Astrocyte (in vitro differentiated cells and primary cell): ENCODE measurements at regions not wholly inside any gene's neighbourhood (a gene's known extent, or its start where the extent isn't known, plus 50 kb on each side); places are given as distances from the start of the nearest gene placed in this dataset.

Experiments used
- DNase-seq: peaks from one replicate; pipeline ENCODE4 v3.0.0-alpha.2; 2010; ENCODE audit warnings: low read depth
- FAIRE-seq: peaks from 2 replicates; lab custom pipeline; 2011; peaks lifted over from hg19 to GRCh38; lab: Jason Lieb, UNC
- H2AFZ ChIP-seq: 2 replicates; pipeline ENCODE4 v1.6.0; 2012; ENCODE audit warnings: low read depth, low read length, inconsistent platforms
- H3K27ac ChIP-seq: 2 replicates; pipeline ENCODE4 v1.5.1; 2011; ENCODE audit warnings: low read depth, low read length, inconsistent platforms
- H3K27me3 ChIP-seq: 2 replicates; pipeline ENCODE4 v1.6.0; 2011; ENCODE audit warnings: low read length, inconsistent platforms; ENCODE audit not compliant: insufficient read depth
- H3K36me3 ChIP-seq: 2 replicates; pipeline ENCODE4 v1.5.1; 2011; ENCODE audit warnings: low read length, inconsistent platforms; ENCODE audit not compliant: insufficient read depth
- H3K4me1 ChIP-seq: 2 replicates; pipeline ENCODE4 v1.5.1; 2011; ENCODE audit warnings: low read length, inconsistent platforms; ENCODE audit not compliant: insufficient read depth
- H3K4me2 ChIP-seq: 2 replicates; pipeline ENCODE4 v1.6.0; 2012; ENCODE audit warnings: low read length, inconsistent platforms
- H3K4me3 ChIP-seq: 2 replicates; pipeline ENCODE4 v1.5.1; 2011; ENCODE audit warnings: low read depth, mild to moderate bottlenecking, low read length, inconsistent platforms; ENCODE audit not compliant: insufficient read depth
- H3K79me2 ChIP-seq: 2 replicates; pipeline ENCODE4 v1.6.0; 2012; ENCODE audit warnings: mild to moderate bottlenecking, low read length, inconsistent platforms; ENCODE audit not compliant: insufficient read depth
- H3K9ac ChIP-seq: 2 replicates; pipeline ENCODE4 v1.6.0; 2012; ENCODE audit warnings: mild to moderate bottlenecking, low read length, inconsistent platforms
- H3K9me3 ChIP-seq: 2 replicates; pipeline ENCODE4 v1.5.1; 2012; ENCODE audit warnings: low read depth, mild to moderate bottlenecking, low read length, inconsistent platforms; ENCODE audit not compliant: insufficient read depth
- H4K20me1 ChIP-seq: 2 replicates; pipeline ENCODE4 v1.6.0; 2012; ENCODE audit warnings: low read length, inconsistent platforms; ENCODE audit not compliant: insufficient read depth
- H3K27ac Mint-ChIP-seq: one replicate; pipeline ENCODE4 v1.8.0; 2021; ENCODE audit warnings: mild to moderate bottlenecking, mixed read lengths; ENCODE audit not compliant: unreplicated experiment
- H3K27me3 Mint-ChIP-seq: one replicate; pipeline ENCODE4 v1.8.0; 2021; ENCODE audit warnings: low read depth, mixed read lengths; ENCODE audit not compliant: unreplicated experiment
- H3K36me3 Mint-ChIP-seq: one replicate; pipeline ENCODE4 v1.8.0; 2021; ENCODE audit warnings: low read depth, mixed read lengths; ENCODE audit not compliant: unreplicated experiment
- H3K4me1 Mint-ChIP-seq: one replicate; pipeline ENCODE4 v1.8.0; 2021; ENCODE audit warnings: low read depth, mixed read lengths; ENCODE audit not compliant: unreplicated experiment
- H3K4me3 Mint-ChIP-seq: one replicate; pipeline ENCODE4 v1.8.0; 2021; ENCODE audit warnings: mild to moderate bottlenecking, moderate library complexity, mixed read lengths; ENCODE audit not compliant: unreplicated experiment
- H3K9me3 Mint-ChIP-seq: one replicate; pipeline ENCODE4 v1.8.0; 2021; ENCODE audit warnings: mild to moderate bottlenecking, mixed read lengths; ENCODE audit not compliant: unreplicated experiment
- CTCF ChIP-seq: IDR thresholded peaks from 2 replicates; pipeline ENCODE4 v1.5.1; 2011; ENCODE audit warnings: low read depth, mild to moderate bottlenecking, inconsistent platforms, low read length, moderate library complexity; ENCODE audit not compliant: insufficient read depth
- EZH2 ChIP-seq: IDR thresholded peaks from 2 replicates; pipeline ENCODE4 v1.6.1; 2012; ENCODE audit warnings: mild to moderate bottlenecking, low read length, inconsistent platforms; ENCODE audit not compliant: insufficient read depth

DNA sequence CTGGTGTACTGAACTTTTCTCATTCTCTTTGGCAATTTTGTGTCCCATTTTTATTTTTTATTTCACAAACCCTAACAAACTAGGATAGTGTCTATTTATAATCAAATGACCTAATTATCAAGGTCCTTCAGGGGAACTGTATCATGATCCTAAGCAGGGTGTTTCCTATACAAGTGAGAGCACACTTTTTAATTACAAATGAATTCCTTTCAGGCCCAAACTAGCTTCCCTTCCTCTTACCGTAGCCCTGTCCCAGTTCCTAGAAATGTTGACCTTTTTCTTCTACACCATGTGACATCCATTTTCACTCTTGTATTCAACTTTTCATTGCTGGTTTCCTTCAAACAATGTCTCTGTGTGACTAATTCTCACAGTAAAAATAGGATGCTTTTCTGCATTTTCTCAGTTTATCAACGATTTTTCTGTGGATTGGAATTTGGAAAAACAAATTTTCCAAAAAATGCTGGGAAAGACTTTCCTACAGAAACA is 411.4 kb downstream of the CCDC91 start:
- no peak overlapping the region for H3K27ac ChIP-seq
- DNase-seq = no peak
- Mint-ChIP-seq H3K27me3 (no peaks in the 10 kb centered on the region), H3K36me3 (no peaks in the 10 kb centered on the region), H3K9me3 (peaks cover under 1% of the 10 kb centered on the region), H3K27ac (no peak overlapping the region), H3K4me1 (peaks cover 3% of the 10 kb centered on the region), H3K4me3 (no peak overlapping the region)
- no peaks in the 10 kb centered on the region for H4K20me1 ChIP-seq
- H3K4me3 ChIP-seq = no peak overlapping the region
- no peaks in the 10 kb centered on the region for H3K4me1 ChIP-seq
- H3K4me2 ChIP-seq = no peak overlapping the region
- H2AFZ ChIP-seq = no peak overlapping the region
- H3K36me3 ChIP-seq = no peaks in the 10 kb centered on the region
- H3K9ac ChIP-seq = no peak overlapping the region
- no peak for FAIRE-seq
- H3K79me2 ChIP-seq = no peaks in the 10 kb centered on the region
- TF ChIP-seq CTCF (no peak), EZH2 (no peak)
- no peaks in the 10 kb centered on the region for H3K27me3 ChIP-seq
- H3K9me3 ChIP-seq = no peaks in the 10 kb centered on the region

DNA sequence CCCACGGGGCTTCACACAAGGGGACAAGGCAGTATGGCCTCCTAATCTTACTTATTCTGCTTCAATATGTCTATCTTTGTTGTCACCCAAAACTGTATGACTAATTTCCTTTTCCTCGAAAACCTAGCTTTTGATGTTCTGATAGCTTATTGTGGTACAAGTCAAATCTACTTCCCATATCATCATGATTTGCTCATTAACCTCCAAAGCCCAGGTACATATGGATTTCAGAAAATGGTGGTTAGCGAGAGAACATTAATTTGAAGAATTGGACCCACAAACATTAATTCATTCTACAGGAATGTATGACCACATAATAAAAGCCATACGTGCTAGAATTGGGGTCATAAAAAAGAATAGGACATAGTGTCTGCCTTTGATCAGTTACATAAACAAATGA is 412.5 kb downstream of the CCDC91 start:
- H3K9me3 ChIP-seq = no peaks in the 10 kb centered on the region
- FAIRE-seq = no peak
- H3K27me3 Mint-ChIP-seq = no peaks in the 10 kb centered on the region
- no peak overlapping the region for H3K27ac Mint-ChIP-seq
- TF ChIP-seq CTCF (no peak), EZH2 (no peak)
- no peaks in the 10 kb centered on the region for H3K4me1 ChIP-seq
- H3K36me3 ChIP-seq = no peaks in the 10 kb centered on the region
- peaks cover 11% of the 10 kb centered on the region for H3K9me3 Mint-ChIP-seq
- no peaks in the 10 kb centered on the region for H4K20me1 ChIP-seq
- H3K9ac ChIP-seq = no peak overlapping the region
- peaks cover 3% of the 10 kb centered on the region for H3K4me1 Mint-ChIP-seq
- no peaks in the 10 kb centered on the region for H3K79me2 ChIP-seq
- H2AFZ ChIP-seq = no peak overlapping the region
- DNase-seq = no peak
- H3K4me3 Mint-ChIP-seq = no peak overlapping the region
- no peak overlapping the region for H3K4me3 ChIP-seq
- no peaks in the 10 kb centered on the region for H3K36me3 Mint-ChIP-seq
- no peak overlapping the region for H3K4me2 ChIP-seq
- no peak overlapping the region for H3K27ac ChIP-seq
- H3K27me3 ChIP-seq = no peaks in the 10 kb centered on the region

DNA sequence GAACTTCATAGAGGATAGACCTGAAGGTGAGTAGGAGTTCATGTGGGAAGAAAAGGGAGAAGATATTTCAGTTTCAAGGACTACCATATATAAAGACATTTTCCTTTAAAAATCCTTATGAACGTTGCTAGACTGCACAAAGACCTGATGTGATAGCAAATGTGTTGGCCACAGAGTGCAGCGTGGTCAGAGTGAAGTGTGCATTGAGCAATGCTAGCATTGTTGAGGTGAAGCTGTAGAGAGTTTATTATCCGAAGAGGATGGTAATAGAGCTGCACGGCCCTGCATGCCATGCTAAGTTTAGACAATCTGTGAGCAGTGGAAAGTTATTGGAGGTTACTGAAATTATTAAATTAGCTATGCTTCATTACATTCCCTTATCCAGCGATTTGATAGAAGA is 413.0 kb downstream of the CCDC91 start:
- Histone ChIP-seq H3K27me3 (no peaks in the 10 kb centered on the region), H3K27ac (no peak overlapping the region), H3K9me3 (no peaks in the 10 kb centered on the region), H3K79me2 (no peaks in the 10 kb centered on the region), H3K4me3 (no peak overlapping the region), H2AFZ (no peak overlapping the region), H3K36me3 (no peaks in the 10 kb centered on the region), H3K4me2 (no peak overlapping the region), H3K4me1 (no peaks in the 10 kb centered on the region), H4K20me1 (no peaks in the 10 kb centered on the region), H3K9ac (no peak overlapping the region)
- H3K36me3 Mint-ChIP-seq = no peaks in the 10 kb centered on the region
- peaks cover 15% of the 10 kb centered on the region for H3K9me3 Mint-ChIP-seq
- no peak overlapping the region for H3K4me3 Mint-ChIP-seq
- DNase-seq = peak; percentile 34
- no peaks in the 10 kb centered on the region for H3K27me3 Mint-ChIP-seq
- H3K4me1 Mint-ChIP-seq = no peaks in the 10 kb centered on the region
- FAIRE-seq = no peak
- no peak for TF ChIP-seq CTCF
- no peak for TF ChIP-seq EZH2
- no peak overlapping the region for H3K27ac Mint-ChIP-seq
